SK-N-SH treated with all-trans-retinoic acid at 6 μM for 48 hours (cell line): ENCODE measurements at regions not wholly inside any gene's neighbourhood (a gene's known extent, or its start where the extent isn't known, plus 50 kb on each side); places are given as distances from the start of the nearest gene placed in this dataset.

ENCODE experiments used
- ATAC-seq: fragments of 200-7000 bp; cut with Tn5 transposase; 3 replicates; pipeline ENCODE4 v1.9.1; 2020; ENCODE audit warnings: mild to moderate bottlenecking, moderate library complexity
- ARNTL ChIP-seq: fragments of 450-650 bp; formaldehyde crosslinking; IDR thresholded peaks from 2 replicates; pipeline ENCODE4 v1.5.0; 2020; ENCODE audit warnings: low read depth, mild to moderate bottlenecking, moderate library complexity, borderline replicate concordance
- BACH2 ChIP-seq: fragments of 250-450 bp; sonication (Bioruptor Pico); IDR thresholded peaks from 2 replicates; pipeline ENCODE4 v1.9.0; 2021; ENCODE audit warnings: mild to moderate bottlenecking, borderline replicate concordance
- CSDC2 ChIP-seq: fragments of 250-450 bp; sonication (Bioruptor Pico); IDR thresholded peaks from 2 replicates; pipeline ENCODE4 v1.5.0; 2020; ENCODE audit warnings: mild to moderate bottlenecking, moderate library complexity
- ESRRG ChIP-seq: fragments of 250-450 bp; sonication (Bioruptor Pico); IDR thresholded peaks from 2 replicates; pipeline ENCODE4 v1.6.1; 2021; ENCODE audit warnings: mild to moderate bottlenecking
- GLIS3 ChIP-seq: fragments of 250-450 bp; sonication (Bioruptor Pico); IDR thresholded peaks from 2 replicates; pipeline ENCODE4 v1.5.0; 2020; ENCODE audit warnings: mild to moderate bottlenecking, moderate library complexity
- ISL1 ChIP-seq: fragments of 250-450 bp; sonication (Bioruptor Pico); IDR thresholded peaks from 2 replicates; pipeline ENCODE4 v2.1.2; 2022; ENCODE audit warnings: mild to moderate bottlenecking, moderate library complexity
- OSR1 ChIP-seq: fragments of 250-450 bp; sonication (Bioruptor Pico); IDR thresholded peaks from 2 replicates; pipeline ENCODE4 v1.8.0; 2022; ENCODE audit warnings: moderate library complexity, mild to moderate bottlenecking, inconsistent platforms
- POU6F1 ChIP-seq: fragments of 250-450 bp; sonication (Bioruptor Pico); IDR thresholded peaks from 2 replicates; pipeline ENCODE4 v1.8.0; 2021; ENCODE audit warnings: low read depth, mild to moderate bottlenecking, moderate library complexity, borderline replicate concordance
- PPARA ChIP-seq: fragments of 250-450 bp; sonication (Bioruptor Pico); IDR thresholded peaks from 2 replicates; pipeline ENCODE4 v1.5.0; 2020; ENCODE audit warnings: mild to moderate bottlenecking, borderline replicate concordance
- RARB ChIP-seq: fragments of 250-450 bp; sonication (Bioruptor Pico); IDR thresholded peaks from 2 replicates; pipeline ENCODE4 v1.8.0; 2021; ENCODE audit warnings: mild to moderate bottlenecking, moderate library complexity
- SNAI2 ChIP-seq: fragments of 250-450 bp; sonication (Bioruptor Pico); IDR thresholded peaks from 2 replicates; pipeline ENCODE4 v1.5.0; 2020; ENCODE audit warnings: mild to moderate bottlenecking, moderate library complexity
- TCF4 ChIP-seq: fragments of 250-450 bp; sonication (Bioruptor Pico); IDR thresholded peaks from 2 replicates; pipeline ENCODE4 v1.8.0; 2021; ENCODE audit warnings: mild to moderate bottlenecking, moderate library complexity, borderline replicate concordance
- TSHZ2 ChIP-seq: fragments of 250-450 bp; sonication (Bioruptor Pico); IDR thresholded peaks from 2 replicates; pipeline ENCODE4 v1.5.0; 2020; ENCODE audit warnings: mild to moderate bottlenecking, moderate library complexity
- ZC3H10 ChIP-seq: fragments of 250-450 bp; sonication (Bioruptor Pico); IDR thresholded peaks from 2 replicates; pipeline ENCODE4 v1.5.1; 2021; ENCODE audit warnings: mild to moderate bottlenecking, moderate library complexity
- ZFP3 ChIP-seq: fragments of 250-450 bp; sonication (Bioruptor Pico); IDR thresholded peaks from 2 replicates; pipeline ENCODE4 v1.5.0; 2020; ENCODE audit warnings: mild to moderate bottlenecking, moderate library complexity
- ZFP30 ChIP-seq: fragments of 450-650 bp; formaldehyde crosslinking; IDR thresholded peaks from 2 replicates; pipeline ENCODE4 v1.5.0; 2022; ENCODE audit warnings: mild to moderate bottlenecking, moderate library complexity
- ZNF565 ChIP-seq: fragments of 450-650 bp; formaldehyde crosslinking; conservative IDR thresholded peaks from 2 replicates; pipeline ENCODE4 v1.5.0; 2020; ENCODE audit warnings: low read depth, mild to moderate bottlenecking, moderate library complexity
- ZNF70 ChIP-seq: fragments of 450-650 bp; formaldehyde crosslinking; IDR thresholded peaks from 2 replicates; pipeline ENCODE4 v1.5.0; 2020; ENCODE audit warnings: mild to moderate bottlenecking, moderate library complexity
- ZNF8 ChIP-seq: fragments of 450-650 bp; formaldehyde crosslinking; IDR thresholded peaks from 2 replicates; pipeline ENCODE4 v1.5.0; 2020; ENCODE audit warnings: mild to moderate bottlenecking, moderate library complexity
- TF ChIP-seq, protein P1 (sequence below): fragments of 250-450 bp; sonication (Bioruptor Pico); IDR thresholded peaks from 2 replicates; pipeline ENCODE4 v1.5.1; 2020; ENCODE audit warnings: low read depth, mild to moderate bottlenecking, moderate library complexity

GRCh38 chr10:83078160-83078559 lies 1061.1 kb upstream of the GHITM start:
- ATAC-seq = no peak
- TF ChIP-seq ZNF8 (CRISPR knock-in tag) (no peak), PPARA (CRISPR knock-in tag) (no peak), POU6F1 (CRISPR knock-in tag) (no peak), TSHZ2 (CRISPR knock-in tag) (no peak), OSR1 (no peak), BACH2 (CRISPR knock-in tag) (no peak), ZNF565 (CRISPR knock-in tag) (no peak), RARB (CRISPR knock-in tag) (no peak), ZNF70 (CRISPR knock-in tag) (no peak), ESRRG (CRISPR knock-in tag) (no peak), CSDC2 (CRISPR knock-in tag) (no peak), ZFP30 (CRISPR knock-in tag) (no peak), ISL1 (CRISPR knock-in tag) (no peak), ZFP3 (CRISPR knock-in tag) (no peak), ARNTL (no peak), GLIS3 (CRISPR knock-in tag) (no peak), ZC3H10 (CRISPR knock-in tag) (no peak), SNAI2 (CRISPR knock-in tag) (no peak)
- TF ChIP-seq, protein P1, sequence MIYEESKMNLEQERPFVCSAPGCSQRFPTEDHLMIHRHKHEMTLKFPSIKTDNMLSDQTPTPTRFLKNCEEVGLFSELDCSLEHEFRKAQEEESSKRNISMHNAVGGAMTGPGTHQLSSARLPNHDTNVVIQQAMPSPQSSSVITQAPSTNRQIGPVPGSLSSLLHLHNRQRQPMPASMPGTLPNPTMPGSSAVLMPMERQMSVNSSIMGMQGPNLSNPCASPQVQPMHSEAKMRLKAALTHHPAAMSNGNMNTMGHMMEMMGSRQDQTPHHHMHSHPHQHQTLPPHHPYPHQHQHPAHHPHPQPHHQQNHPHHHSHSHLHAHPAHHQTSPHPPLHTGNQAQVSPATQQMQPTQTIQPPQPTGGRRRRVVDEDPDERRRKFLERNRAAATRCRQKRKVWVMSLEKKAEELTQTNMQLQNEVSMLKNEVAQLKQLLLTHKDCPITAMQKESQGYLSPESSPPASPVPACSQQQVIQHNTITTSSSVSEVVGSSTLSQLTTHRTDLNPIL = no peak
- TF ChIP-seq, all 23 proteins: peak for 0

DNA sequence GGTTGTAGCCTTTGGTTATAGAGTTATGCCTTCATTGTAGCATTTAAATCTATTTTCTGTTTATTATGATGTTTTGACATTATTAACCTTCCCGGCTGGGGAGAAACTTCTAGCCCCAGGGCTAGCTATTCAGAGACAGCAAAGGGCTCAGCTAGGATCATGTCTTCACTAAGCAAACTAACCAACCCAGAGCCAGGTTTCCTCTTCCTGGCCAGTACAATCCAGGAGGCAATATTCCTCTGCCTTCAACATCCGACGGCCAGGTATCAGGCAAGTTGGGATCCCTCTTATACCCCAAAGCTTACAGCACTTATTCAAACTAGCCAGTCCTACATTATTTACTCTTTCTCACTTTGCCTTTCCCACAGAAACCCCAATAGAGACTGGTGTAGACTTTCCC lies 1060.7 kb upstream of the GHITM start:
- no peak for ATAC-seq
- TF ChIP-seq TSHZ2 (CRISPR knock-in tag) (no peak), ZNF70 (CRISPR knock-in tag) (no peak), SNAI2 (CRISPR knock-in tag) (no peak), ZFP3 (CRISPR knock-in tag) (no peak), ZFP30 (CRISPR knock-in tag) (no peak), ZNF565 (CRISPR knock-in tag) (no peak), TCF4 (CRISPR knock-in tag) (no peak), GLIS3 (CRISPR knock-in tag) (no peak), ZC3H10 (CRISPR knock-in tag) (no peak), POU6F1 (CRISPR knock-in tag) (no peak)
- TF ChIP-seq, protein P1 = no peak
- TF ChIP-seq, all 23 proteins: peak for 0
